ENCODE measurements at regions not wholly inside any gene's neighbourhood (a gene's known extent, or its start where the extent isn't known, plus 50 kb on each side); places are given as distances from the start of the nearest gene placed in this dataset.
"Not testable (repeated sequence)": the region's sequence is repeated elsewhere in the genome, so short reads cannot be mapped to it uniquely, and the experiment has no call there.

DNA sequence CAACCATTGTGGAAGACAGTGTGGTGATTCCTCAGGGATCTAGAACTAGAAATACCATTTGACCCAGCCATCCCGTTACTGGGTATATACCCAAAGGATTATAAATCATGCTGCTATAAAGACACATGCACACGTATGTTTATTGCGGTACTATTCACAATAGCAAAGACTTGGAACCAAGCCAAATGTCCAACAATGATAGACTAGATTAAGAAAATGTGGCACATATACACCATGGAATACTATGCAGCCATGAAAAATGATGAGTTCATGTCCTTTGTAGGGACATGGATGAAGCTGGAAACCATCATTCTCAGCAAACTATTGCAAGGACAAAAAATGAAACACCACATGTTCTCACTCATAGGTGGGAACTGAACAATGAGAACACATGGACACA is 372.4 kb upstream of the CCL2 start:
- H3K4me1 Mint-ChIP-seq (ENCODE audit: low read depth); H3K9me3 Mint-ChIP-seq; H3K36me3 Mint-ChIP-seq (ENCODE audit: low read depth); H3K27ac Mint-ChIP-seq; DNase-seq; H3K4me3 Mint-ChIP-seq: not testable (repeated sequence)
- H3K27me3 Mint-ChIP-seq: peaks cover 16% of the 10 kb centered on the region

- Mint-ChIP-seq H3K4me1 (ENCODE audit: low read depth) (no peaks in the 10 kb centered on the region), H3K4me3 (no peak overlapping the region), H3K27ac (no peak overlapping the region), H3K27me3 (peaks cover 8% of the 10 kb centered on the region), H3K36me3 (ENCODE audit: low read depth) (no peaks in the 10 kb centered on the region), H3K9me3 (no peaks in the 10 kb centered on the region)
- DNase-seq: no peak
Observed at GRCh38 chr17:33888455-33888854, 366.6 kb upstream of the CCL2 start.

DNA sequence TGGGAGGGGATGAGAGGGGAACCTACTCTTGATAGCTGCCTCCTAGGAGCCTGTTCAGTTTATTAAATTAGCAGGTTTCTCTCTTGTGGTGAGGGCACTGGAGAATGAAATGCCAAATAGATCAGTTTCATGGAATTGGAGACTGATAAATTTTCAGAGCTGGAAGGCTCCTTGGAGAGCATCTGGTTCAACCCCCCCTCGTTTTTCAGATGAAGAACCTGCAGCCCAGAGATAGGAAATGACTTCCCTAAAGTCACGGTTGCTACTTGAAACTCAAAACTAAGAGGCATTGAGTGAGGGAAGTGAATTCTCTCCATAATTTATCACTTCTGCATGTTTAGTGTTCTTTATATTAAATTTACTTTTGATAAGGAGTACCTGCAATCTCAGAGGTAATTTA is 366.0 kb upstream of the CCL2 start:
- no peak overlapping the region for H3K4me3 Mint-ChIP-seq
- peaks cover 8% of the 10 kb centered on the region for H3K27me3 Mint-ChIP-seq
- no peaks in the 10 kb centered on the region for H3K9me3 Mint-ChIP-seq
- no peaks in the 10 kb centered on the region for H3K36me3 Mint-ChIP-seq (ENCODE audit: low read depth)
- H3K27ac Mint-ChIP-seq: no peak overlapping the region
- no peaks in the 10 kb centered on the region for H3K4me1 Mint-ChIP-seq (ENCODE audit: low read depth)
- no peak for DNase-seq

DNA sequence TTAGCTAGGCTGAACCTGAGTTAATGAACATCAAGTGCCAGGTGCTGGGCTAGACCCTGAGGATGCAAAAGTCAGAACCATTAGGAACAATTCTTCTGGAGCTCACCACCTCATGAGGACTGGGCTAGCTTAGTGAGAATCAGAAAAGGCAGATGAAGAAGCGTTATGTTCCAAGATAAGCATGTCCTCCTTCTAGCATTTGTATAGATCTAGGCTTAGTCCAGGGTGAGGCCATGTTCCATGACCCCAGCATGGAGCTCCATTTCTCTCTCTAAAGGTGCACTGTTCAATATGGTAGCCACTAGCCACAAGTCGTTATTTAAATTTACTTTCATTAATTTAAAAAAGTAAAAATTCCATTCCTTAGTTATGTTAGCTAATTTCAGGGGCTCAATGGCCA is 365.3 kb upstream of the CCL2 start:
- Mint-ChIP-seq H3K4me1 (ENCODE audit: low read depth) (no peaks in the 10 kb centered on the region), H3K27me3 (peaks cover 8% of the 10 kb centered on the region), H3K36me3 (ENCODE audit: low read depth) (no peaks in the 10 kb centered on the region), H3K4me3 (no peak overlapping the region), H3K9me3 (no peaks in the 10 kb centered on the region), H3K27ac (no peak overlapping the region)
- no peak for DNase-seq

DNA sequence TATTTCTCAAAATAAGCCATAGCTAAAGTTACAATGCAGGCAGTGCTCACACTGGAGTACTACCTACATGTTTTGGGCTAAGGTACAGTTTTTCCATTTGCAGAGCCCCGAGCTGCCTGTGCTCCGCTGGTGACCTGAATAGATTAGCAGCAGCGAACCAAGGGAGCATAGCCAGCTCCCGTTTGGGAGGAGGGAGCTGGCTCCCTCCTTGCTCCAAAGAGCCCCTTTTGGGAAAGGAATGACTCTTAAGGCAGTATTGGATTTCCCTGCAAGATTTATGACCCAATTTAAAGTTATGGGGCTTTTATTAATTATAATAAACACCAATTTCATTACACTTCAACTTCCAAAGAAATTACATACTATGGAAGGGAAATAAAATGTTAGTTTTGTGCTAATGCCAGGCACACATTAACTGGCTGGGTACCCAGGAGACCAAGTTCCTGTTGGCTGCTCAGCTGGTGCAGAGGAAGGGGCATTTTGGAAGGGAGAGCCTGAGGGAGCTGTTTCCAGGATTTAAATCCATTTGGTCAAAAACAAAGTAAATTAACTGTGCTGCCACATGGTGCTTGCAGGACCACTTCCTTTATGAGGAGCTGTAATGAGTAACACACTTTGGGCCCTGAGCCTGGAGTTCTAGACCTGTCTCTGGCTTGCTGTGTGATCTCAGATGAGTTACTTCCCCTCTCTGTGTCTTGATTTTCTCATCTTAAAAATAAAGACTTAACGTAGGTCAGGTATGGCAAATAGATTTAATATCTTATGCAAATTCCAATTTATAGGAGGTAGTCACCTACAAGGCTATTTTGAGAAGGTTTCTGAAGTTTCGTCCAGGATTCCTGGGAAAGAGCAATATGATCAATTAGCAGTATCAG is 362.1 kb upstream of the CCL2 start:
- no peak for DNase-seq
- Mint-ChIP-seq H3K36me3 (ENCODE audit: low read depth) (no peaks in the 10 kb centered on the region), H3K4me1 (ENCODE audit: low read depth) (no peaks in the 10 kb centered on the region), H3K27me3 (peaks cover 19% of the 10 kb centered on the region), H3K9me3 (no peaks in the 10 kb centered on the region), H3K27ac (no peak overlapping the region), H3K4me3 (no peak overlapping the region)

GRCh38 chr17:33895491-33895890 is 359.6 kb upstream of the CCL2 start:
- Mint-ChIP-seq H3K36me3 (ENCODE audit: low read depth) (no peaks in the 10 kb centered on the region), H3K9me3 (no peaks in the 10 kb centered on the region), H3K4me1 (ENCODE audit: low read depth) (no peaks in the 10 kb centered on the region), H3K27me3 (peaks cover 26% of the 10 kb centered on the region), H3K4me3 (no peak overlapping the region), H3K27ac (no peak overlapping the region)
- DNase-seq: no peak

GRCh38 chr17:33896263-33896662 is 358.8 kb upstream of the CCL2 start:
- no peak overlapping the region for H3K27ac Mint-ChIP-seq
- H3K36me3 Mint-ChIP-seq (ENCODE audit: low read depth): no peaks in the 10 kb centered on the region
- H3K4me3 Mint-ChIP-seq: no peak overlapping the region
- DNase-seq: no peak
- no peaks in the 10 kb centered on the region for H3K9me3 Mint-ChIP-seq
- H3K4me1 Mint-ChIP-seq (ENCODE audit: low read depth): no peaks in the 10 kb centered on the region
- peaks cover 33% of the 10 kb centered on the region for H3K27me3 Mint-ChIP-seq

DNA sequence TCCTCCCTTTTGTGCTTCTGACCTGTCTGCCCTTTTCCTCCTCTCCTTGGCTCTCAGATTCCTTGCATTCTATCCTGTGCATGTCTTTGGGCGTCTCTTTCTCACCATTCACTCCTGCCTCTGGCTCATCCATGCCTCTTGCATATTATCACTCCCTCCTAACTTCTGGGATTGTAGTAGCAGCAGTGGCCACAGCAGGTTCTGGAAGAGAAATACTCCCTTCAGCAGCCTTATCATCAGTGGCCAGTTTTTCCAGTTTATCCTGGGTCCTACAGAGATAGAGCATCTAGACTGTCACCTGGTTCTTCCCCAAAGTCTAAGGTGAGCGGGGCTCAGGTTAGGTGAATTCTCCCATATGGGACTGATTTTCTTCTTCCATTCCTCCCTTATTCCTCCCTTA is 354.0 kb upstream of the CCL2 start:
- H3K9me3 Mint-ChIP-seq: no peaks in the 10 kb centered on the region
- no peak overlapping the region for H3K27ac Mint-ChIP-seq

DNA sequence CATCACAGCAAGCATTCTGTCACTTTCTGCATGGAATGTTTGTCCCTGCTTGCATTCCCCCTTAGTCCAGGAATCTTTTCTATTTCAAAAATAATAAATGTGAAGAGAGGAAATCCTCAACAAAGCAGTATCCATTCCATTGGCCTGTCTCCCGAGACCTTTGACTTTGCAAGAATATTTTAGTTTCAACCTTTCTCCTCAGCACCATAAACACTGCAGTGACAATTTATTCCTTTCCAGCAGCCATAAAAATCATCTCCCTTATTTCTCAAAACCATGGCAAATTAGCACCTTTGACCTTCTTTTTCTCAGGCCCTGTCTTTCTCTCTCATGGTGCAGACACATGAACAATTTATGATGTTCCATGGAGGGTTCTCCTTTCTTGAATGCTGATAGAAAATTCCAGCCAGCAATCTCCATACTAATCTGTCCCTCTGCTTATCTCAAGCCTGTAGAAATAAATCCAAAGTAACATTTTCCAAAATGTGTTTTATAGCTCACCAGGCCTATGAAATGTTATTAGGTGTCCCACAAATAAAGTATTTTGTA is 352.1 kb upstream of the CCL2 start:
- H3K27ac Mint-ChIP-seq: no peak overlapping the region

More for the DNA sequence above, 354.0 kb upstream of the CCL2 start:
- Mint-ChIP-seq H3K4me1 (ENCODE audit: low read depth) (no peaks in the 10 kb centered on the region), H3K4me3 (no peak overlapping the region), H3K36me3 (ENCODE audit: low read depth) (no peaks in the 10 kb centered on the region), H3K27me3 (peaks cover 34% of the 10 kb centered on the region)
- DNase-seq: no peak

GRCh38 chr17:33904476-33904875 is 350.6 kb upstream of the CCL2 start:
- Mint-ChIP-seq H3K27me3 (peaks cover 18% of the 10 kb centered on the region), H3K36me3 (ENCODE audit: low read depth) (no peaks in the 10 kb centered on the region), H3K4me3 (no peak overlapping the region), H3K4me1 (ENCODE audit: low read depth) (no peaks in the 10 kb centered on the region), H3K27ac (no peak overlapping the region), H3K9me3 (no peaks in the 10 kb centered on the region)
- no peak for DNase-seq

More for the DNA sequence above, 352.1 kb upstream of the CCL2 start:
- peaks cover 21% of the 10 kb centered on the region for H3K27me3 Mint-ChIP-seq
- H3K4me3 Mint-ChIP-seq: no peak overlapping the region
- no peaks in the 10 kb centered on the region for H3K36me3 Mint-ChIP-seq (ENCODE audit: low read depth)
- H3K4me1 Mint-ChIP-seq (ENCODE audit: low read depth): no peaks in the 10 kb centered on the region
- H3K9me3 Mint-ChIP-seq: no peaks in the 10 kb centered on the region
- no peak for DNase-seq

- no peaks in the 10 kb centered on the region for H3K4me1 Mint-ChIP-seq (ENCODE audit: low read depth)
Observed at GRCh38 chr17:33905338-33905800, 349.7 kb upstream of the CCL2 start.

DNA sequence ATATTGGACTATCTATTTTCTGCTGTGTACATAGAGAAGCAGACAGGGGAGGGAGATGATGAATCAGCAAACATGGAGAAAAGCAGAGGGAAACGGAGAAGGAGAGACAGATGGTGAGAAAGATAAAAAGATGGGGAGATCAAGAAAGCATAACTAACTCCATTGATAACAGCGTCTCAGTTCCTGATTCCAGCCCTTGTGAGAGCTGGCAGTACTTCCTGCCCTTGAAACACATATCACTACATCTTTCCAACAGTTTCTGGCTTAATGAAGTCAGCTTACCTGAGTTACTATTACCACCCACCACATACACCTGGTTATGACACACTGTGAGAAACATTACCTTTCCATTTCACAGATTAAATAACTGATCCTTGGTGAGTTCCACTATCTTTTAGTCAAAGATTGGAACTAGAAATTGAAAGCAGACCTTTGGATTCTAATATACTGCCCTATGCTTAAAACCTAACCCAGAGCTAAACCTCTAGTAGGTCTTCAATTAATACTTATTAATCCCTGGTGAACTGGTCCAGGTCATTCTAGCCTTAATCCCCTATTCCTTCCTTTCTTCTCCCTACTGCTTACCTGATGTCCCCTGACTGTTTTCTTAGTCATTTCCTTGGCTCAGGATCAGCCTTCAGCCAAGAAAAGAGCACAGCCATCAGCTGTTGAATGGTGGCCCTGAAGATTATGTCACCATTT is 346.6 kb upstream of the CCL2 start:
- Mint-ChIP-seq H3K9me3 (no peaks in the 10 kb centered on the region), H3K27me3 (peaks cover 7% of the 10 kb centered on the region), H3K4me1 (ENCODE audit: low read depth) (no peaks in the 10 kb centered on the region), H3K27ac (no peak overlapping the region), H3K4me3 (no peak overlapping the region), H3K36me3 (ENCODE audit: low read depth) (no peaks in the 10 kb centered on the region)
- DNase-seq: no peak

More at GRCh38 chr17:33905338-33905800, 349.7 kb upstream of the CCL2 start:
- Mint-ChIP-seq H3K9me3 (no peaks in the 10 kb centered on the region), H3K27me3 (peaks cover 18% of the 10 kb centered on the region), H3K36me3 (ENCODE audit: low read depth) (no peaks in the 10 kb centered on the region), H3K27ac (no peak overlapping the region), H3K4me3 (no peak overlapping the region)
- no peak for DNase-seq

- DNase-seq: no peak
- H3K4me1 Mint-ChIP-seq (ENCODE audit: low read depth): no peaks in the 10 kb centered on the region
- no peak overlapping the region for H3K27ac Mint-ChIP-seq
- no peaks in the 10 kb centered on the region for H3K9me3 Mint-ChIP-seq
- H3K36me3 Mint-ChIP-seq (ENCODE audit: low read depth): no peaks in the 10 kb centered on the region
- H3K4me3 Mint-ChIP-seq: no peak overlapping the region
- H3K27me3 Mint-ChIP-seq: peaks cover 6% of the 10 kb centered on the region
Observed at GRCh38 chr17:33910200-33910857, 344.8 kb upstream of the CCL2 start.

DNA sequence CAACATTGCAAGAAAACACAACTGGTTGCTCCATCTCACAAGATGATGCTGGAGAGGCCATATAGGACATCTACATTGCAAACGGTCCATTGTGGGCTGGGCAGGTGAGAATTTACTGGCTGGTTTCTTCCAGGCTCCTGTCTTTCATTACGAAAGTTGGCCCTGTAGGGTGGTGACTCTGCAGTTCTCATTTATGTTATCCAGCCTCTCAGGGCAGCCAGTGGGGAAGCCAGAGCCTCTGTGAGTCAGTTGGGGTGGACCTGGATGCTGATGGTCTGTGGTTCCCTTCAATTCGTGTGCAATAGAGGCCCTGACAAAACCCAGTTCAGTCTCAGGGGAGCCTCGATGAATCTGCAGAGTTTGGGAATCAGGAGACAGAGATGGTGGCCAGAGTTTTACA is 341.0 kb upstream of the CCL2 start:
- no peak for DNase-seq
- H3K36me3 Mint-ChIP-seq (ENCODE audit: low read depth): no peaks in the 10 kb centered on the region
- peaks cover 10% of the 10 kb centered on the region for H3K27me3 Mint-ChIP-seq
- no peak overlapping the region for H3K27ac Mint-ChIP-seq
- no peak overlapping the region for H3K4me3 Mint-ChIP-seq
- no peaks in the 10 kb centered on the region for H3K4me1 Mint-ChIP-seq (ENCODE audit: low read depth)
- H3K9me3 Mint-ChIP-seq: no peaks in the 10 kb centered on the region
